ENCODE measurements at regions not wholly inside any gene's neighbourhood (a gene's known extent, or its start where the extent isn't known, plus 50 kb on each side); places are given as distances from the start of the nearest gene placed in this dataset.

DNA sequence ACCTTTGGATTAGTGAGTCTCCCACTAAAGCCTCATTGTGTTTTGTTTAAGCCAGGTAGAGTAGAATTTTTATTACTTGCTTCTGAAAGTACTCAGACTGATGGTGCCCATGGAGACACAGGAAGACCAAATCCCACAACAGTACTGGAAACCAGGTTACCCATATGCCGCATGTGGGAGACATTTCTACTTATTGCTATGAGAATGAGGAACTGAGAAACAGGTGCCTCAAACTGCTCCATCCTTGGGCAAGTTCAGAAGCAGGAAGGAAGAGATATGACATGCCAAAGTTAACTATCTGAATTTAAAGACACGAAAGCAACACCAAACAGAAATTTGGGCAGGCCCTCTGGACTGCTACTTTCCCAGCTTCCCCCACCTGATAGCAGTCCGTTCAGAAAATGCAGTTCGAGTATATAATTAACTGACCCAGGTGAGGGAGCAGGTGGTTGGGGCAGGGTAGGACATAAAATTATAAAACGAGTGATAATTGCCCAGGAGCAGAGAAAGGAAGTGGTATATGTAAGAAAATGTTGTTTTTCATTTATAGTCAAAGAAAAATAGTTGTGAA, 382.3 kb upstream of the MTPN start:
- in situ Hi-C loops (cut with HindIII; ENCODE audit: low sequenced_read_pairs), result no loop called here
- no peak for DNase-seq (ENCODE audit: low spot score)

DNA sequence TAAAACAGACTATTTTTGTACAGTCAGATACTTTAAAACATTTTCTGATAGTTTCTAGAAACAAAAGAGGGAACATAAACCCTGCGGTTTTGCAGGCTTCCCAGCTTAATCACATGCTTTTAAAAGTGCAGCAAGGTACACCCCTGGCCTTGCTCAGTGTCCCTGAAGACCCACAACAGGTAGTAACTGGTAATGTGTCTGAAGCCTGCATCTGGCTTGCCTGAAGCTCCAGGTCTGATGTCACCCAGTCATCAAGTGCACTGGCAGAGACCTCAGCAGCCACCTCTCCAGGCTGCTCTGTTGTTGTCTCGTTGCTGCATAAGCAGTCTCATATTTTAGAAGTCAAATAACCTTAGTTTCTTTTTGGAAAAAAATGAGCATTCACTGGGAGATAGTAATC, 376.1 kb upstream of the MTPN start:
- DNase-seq (ENCODE audit: low spot score), result no peak
- in situ Hi-C loops (cut with HindIII; ENCODE audit: low sequenced_read_pairs), result no loop called here

DNA sequence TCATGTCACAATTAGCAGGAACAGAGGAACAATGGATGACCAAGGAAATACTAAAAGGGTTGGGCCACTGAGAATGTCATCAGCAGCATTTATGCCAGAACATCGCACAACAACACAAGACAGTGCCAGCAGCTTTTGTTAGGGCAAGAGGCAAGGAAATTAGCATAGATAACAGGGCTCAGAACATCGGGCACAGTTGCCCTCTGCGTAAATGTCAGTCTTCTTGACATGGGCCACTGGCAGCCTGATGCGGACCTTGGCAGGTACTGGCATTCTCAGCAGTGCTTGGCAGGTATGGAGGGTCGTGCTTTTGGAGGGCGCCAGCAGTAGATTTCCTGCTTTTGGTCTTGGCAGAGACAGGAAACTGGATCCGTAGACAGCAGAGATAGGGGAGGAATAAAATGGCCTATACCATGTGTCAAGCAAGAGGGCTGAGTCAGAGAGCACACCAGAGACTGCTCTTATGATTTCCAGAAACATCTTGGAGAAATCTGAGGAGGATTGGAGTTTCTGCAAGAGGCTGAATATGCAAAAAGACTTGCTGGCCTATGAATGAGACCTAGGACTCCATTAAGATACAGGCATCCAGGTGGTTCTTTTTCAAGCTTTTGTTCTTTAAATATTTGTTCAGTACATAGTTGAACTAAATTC, 371.5 kb upstream of the MTPN start:
- DNase-seq (ENCODE audit: low spot score), result no peak
- in situ Hi-C loops (cut with HindIII; ENCODE audit: low sequenced_read_pairs), result no loop called here

GRCh38 chr7:136348142-136348541, 371.0 kb upstream of the MTPN start:
- in situ Hi-C loops (cut with HindIII; ENCODE audit: low sequenced_read_pairs), result no loop called here
- DNase-seq (ENCODE audit: low spot score), result no peak

DNA sequence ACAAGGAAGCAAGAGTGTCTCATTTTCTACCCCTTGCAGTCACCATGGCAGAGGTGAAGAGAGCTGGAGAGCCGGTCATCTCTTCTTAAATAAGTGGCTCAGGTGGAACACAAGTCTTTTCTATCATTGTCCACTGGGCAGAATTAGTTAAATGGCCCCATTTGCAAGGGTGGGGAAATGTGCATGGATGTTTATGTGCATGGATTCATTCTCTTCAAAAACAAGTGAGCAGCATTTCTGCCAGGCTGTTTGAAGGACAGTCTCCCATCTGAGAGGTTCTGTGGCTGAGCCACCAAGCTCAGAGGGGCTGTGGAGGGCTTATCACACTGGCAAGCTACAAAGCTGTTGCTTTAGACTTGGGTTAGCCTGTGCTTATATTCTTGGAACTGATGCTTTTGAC, 370.3 kb upstream of the MTPN start:
- in situ Hi-C loops (cut with HindIII; ENCODE audit: low sequenced_read_pairs), result no loop called here
- DNase-seq (ENCODE audit: low spot score), result no peak

- no peak for DNase-seq (ENCODE audit: low spot score)
- in situ Hi-C loops (cut with HindIII; ENCODE audit: low sequenced_read_pairs), result no loop called here
These were observed 365.1 kb upstream of the MTPN start for GRCh38 chr7:136342251-136342650.

DNA sequence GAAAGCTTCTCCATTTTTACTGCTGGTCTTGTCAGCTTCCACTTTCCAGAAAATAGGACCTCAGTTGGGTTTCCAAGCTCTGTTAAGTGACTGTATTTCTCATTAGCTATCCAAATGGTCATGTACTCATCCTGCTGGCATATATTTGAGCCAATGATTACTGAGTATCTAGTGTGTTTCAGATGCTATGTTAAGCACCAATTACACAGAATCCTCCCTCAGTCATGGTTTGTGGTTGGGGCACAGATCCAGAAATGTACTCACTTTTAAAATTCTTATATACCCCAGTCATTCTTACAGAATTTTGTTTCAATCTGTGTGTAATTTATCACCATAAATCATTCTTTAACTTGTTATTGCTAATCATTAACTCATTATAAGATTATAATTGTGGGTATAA, 362.3 kb upstream of the MTPN start:
- no peak for DNase-seq (ENCODE audit: low spot score)
- in situ Hi-C loops (cut with HindIII; ENCODE audit: low sequenced_read_pairs), result no loop called here

DNA sequence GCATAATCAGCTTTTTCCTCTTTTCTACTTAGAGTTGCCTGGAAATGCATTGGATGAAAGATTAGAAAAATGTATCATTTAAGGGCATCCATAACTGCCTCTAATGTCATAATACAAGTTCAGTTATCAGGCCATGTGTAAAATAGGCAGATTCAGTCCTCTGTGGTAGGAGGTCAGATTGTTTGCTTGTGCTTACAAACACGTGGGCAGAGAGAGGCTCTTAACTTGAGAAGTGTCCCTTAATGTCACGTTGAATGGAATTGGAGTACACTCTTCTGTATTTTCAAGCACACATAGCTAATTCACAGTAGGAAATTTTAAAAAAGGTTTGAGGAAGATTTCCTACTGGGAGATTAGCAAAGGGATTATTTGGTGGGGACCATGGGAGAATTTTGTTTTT, 359.8 kb upstream of the MTPN start:
- in situ Hi-C loops (cut with HindIII; ENCODE audit: low sequenced_read_pairs), result no loop called here

GRCh38 chr7:136333636-136334035, 356.5 kb upstream of the MTPN start:
- no peak for DNase-seq (ENCODE audit: low spot score)
- in situ Hi-C loops (cut with HindIII; ENCODE audit: low sequenced_read_pairs), result no loop called here

More for the DNA sequence above, 359.8 kb upstream of the MTPN start:
- DNase-seq (ENCODE audit: low spot score), result no peak

- in situ Hi-C loops (cut with HindIII; ENCODE audit: low sequenced_read_pairs), result no loop called here
- DNase-seq (ENCODE audit: low spot score), result no peak
These were observed 349.0 kb upstream of the MTPN start for GRCh38 chr7:136326045-136326609.

GRCh38 chr7:136325578-136325977, 348.4 kb upstream of the MTPN start:
- in situ Hi-C loops (cut with HindIII; ENCODE audit: low sequenced_read_pairs), result no loop called here

GRCh38 chr7:136325027-136325426, 347.9 kb upstream of the MTPN start:
- DNase-seq (ENCODE audit: low spot score), result no peak
- in situ Hi-C loops (cut with HindIII; ENCODE audit: low sequenced_read_pairs), result no loop called here

More at GRCh38 chr7:136325578-136325977, 348.4 kb upstream of the MTPN start:
- no peak for DNase-seq (ENCODE audit: low spot score)

DNA sequence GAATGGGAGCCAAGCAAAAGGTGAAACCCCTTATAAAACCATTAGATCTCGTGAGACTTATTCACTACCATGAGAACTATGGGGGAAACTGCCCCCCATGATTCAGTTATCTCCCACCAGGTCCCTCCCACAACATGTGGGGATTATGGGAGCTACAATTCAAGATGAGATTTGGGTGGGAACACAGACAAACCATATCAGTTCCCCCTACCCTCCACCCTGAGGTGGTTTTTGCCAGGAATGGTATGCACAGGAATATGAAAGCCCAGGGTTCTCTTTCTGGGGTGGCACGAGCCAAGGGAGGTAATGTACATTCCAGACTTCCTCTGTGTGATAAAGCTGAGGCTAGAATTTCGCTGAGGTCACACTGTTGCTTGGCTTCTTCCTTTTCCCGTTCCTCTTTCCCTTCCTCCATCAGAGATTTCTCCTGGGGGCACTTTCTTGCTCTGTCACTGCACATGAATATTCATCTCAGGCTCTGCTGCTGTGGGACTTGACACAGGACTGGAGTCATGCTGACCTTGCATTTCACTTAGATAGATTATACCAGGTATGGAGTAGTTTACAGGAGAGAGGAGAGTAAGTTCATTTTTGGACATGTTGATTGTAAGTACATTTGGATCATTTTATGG, 347.0 kb upstream of the MTPN start:
- no peak for DNase-seq (ENCODE audit: low spot score)
- in situ Hi-C loops (cut with HindIII; ENCODE audit: low sequenced_read_pairs), result no loop called here

DNA sequence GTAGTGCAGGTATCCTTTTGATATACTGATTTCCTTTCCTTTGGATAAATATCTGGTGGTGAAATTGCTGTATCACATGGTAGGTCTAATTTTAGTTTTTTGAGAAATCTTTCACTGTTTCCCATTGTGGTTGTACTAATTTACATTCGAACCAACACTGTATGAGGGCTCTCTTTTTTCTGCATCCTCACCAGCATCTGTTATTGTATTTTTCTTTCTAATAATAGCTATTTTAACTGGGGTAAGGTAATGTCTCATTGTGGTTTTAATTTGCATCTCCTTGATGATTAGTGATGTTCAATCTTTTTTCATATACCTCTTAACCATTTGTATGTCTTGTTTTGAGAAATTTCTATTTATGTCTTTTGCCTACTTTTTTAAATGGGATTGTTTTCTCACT, 335.4 kb upstream of the MTPN start:
- DNase-seq (ENCODE audit: low spot score), result no peak
- in situ Hi-C loops (cut with HindIII; ENCODE audit: low sequenced_read_pairs), result no loop called here

GRCh38 chr7:136309407-136309806, 332.2 kb upstream of the MTPN start:
- in situ Hi-C loops (cut with HindIII; ENCODE audit: low sequenced_read_pairs), result no loop called here
- DNase-seq (ENCODE audit: low spot score), result no peak

DNA sequence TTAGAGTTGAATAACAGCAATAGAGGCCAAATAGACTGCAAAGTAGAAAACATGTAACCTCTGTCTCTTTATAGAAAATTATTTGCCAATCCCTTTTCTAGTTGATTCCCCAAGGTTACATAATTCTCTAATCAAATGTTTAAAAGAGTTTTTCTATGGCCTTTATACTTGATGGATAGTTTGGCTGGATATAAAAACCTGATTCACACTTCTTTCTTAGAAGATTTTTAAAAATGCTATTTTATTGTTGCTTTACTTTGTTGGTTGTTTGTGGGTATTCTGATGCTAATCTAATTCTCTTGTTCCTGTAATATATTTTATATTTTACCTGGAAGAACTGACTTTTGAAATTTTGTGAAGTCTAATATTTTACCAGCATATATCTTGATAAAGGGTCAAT, 331.1 kb upstream of the MTPN start:
- in situ Hi-C loops (cut with HindIII; ENCODE audit: low sequenced_read_pairs), result no loop called here

GRCh38 chr7:136303162-136303561, 326.0 kb upstream of the MTPN start:
- no peak for DNase-seq (ENCODE audit: low spot score)
- in situ Hi-C loops (cut with HindIII; ENCODE audit: low sequenced_read_pairs), result no loop called here

More for the DNA sequence above, 331.1 kb upstream of the MTPN start:
- DNase-seq (ENCODE audit: low spot score), result no peak

DNA sequence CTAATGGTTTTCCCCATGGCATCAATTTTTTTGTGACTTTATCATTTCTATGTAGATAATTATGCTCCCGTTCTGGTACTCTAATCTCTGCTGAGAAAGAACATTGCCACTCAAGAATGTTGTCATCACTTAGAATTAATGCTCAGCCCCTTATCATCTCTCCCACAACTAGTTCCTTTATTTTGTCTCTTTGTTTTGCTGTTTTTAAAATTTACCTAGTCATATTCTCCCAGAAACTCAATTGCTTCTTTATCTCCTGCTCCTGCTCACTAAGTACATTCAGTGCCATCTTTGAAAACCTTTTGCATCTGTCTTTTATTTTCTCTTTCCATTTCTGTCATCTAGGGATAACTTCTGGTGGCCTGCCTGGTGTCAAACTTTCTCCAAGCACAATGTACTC, 324.9 kb upstream of the MTPN start:
- in situ Hi-C loops (cut with HindIII; ENCODE audit: low sequenced_read_pairs), result no loop called here
- DNase-seq (ENCODE audit: low spot score), result no peak

DNA sequence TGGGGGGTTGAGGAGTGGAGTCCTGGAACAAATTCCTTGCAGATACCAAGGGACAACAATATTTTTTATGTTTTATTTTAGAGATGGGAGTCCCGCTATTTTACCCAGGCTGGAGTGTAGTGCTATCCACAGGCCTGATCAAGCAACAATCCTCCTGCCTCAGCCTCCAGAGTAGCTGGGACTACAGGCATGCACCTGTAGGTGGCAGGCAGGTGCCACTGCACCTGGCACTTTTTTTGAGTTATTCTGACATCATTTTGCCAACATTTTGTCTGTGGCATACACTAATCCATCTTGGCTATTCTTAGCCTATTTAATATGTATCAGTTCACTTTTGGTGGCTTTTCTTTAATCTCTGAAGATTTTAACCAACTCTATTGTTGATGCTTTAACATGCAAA, 317.8 kb upstream of the MTPN start:
- DNase-seq (ENCODE audit: low spot score), result no peak
- in situ Hi-C loops (cut with HindIII; ENCODE audit: low sequenced_read_pairs), result no loop called here

GRCh38 chr7:136293841-136294391, 316.8 kb upstream of the MTPN start:
- in situ Hi-C loops (cut with HindIII; ENCODE audit: low sequenced_read_pairs), result no loop called here
- no peak for DNase-seq (ENCODE audit: low spot score)

Measured in G401 (cell line).